Lower lobe of right lung (tissue), 2 donors: ENCODE measurements at regions not wholly inside any gene's neighbourhood (a gene's known extent, or its start where the extent isn't known, plus 50 kb on each side); places are given as distances from the start of the nearest gene placed in this dataset.

Source experiments
- ATAC-seq, 2 donors: fragments of 200-7000 bp; cut with Tn5 transposase; one replicate each; pipeline ENCODE4 v1.9.1; 2020 to 2022; ENCODE audit warnings: mild to moderate bottlenecking in 2 of 2, moderate library complexity in 2 of 2
- DNase-seq: peaks from one replicate; pipeline ENCODE4 v3.0.0-alpha.2; 2020
- H3K27ac ChIP-seq: fragments of 200-600 bp; one replicate; pipeline ENCODE4 v1.8.0; 2022
- H3K27me3 ChIP-seq: fragments of 200-600 bp; one replicate; pipeline ENCODE4 v1.8.0; 2022; ENCODE audit warnings: low read depth
- H3K36me3 ChIP-seq: fragments of 200-600 bp; one replicate; pipeline ENCODE4 v1.8.0; 2022; ENCODE audit warnings: mild to moderate bottlenecking
- H3K4me1 ChIP-seq: fragments of 200-600 bp; one replicate; pipeline ENCODE4 v1.8.0; 2022
- H3K4me3 ChIP-seq: fragments of 200-600 bp; one replicate; pipeline ENCODE4 v1.8.0; 2022; ENCODE audit warnings: mild to moderate bottlenecking
- H3K9me3 ChIP-seq: fragments of 200-600 bp; one replicate; pipeline ENCODE4 v1.8.0; 2022
- CTCF ChIP-seq: fragments of 200-600 bp; IDR thresholded peaks from one replicate; pipeline ENCODE4 v1.8.0; 2022; ENCODE audit warnings: antibody characterized with exemption, mild to moderate bottlenecking
- intact Hi-C: fragments of 100-400 bp; cut with DNase I; formaldehyde crosslinking; loops from one replicate; pipeline ENCODE4 v1.11.0; 2022
- donor health status: DM: no; HTN: yes; CAD: no; lungs with severe emphysema.

- no peaks in the 10 kb centered on the region for H3K4me1 ChIP-seq
- ATAC-seq, result no peak
- no peaks in the 10 kb centered on the region for H3K27me3 ChIP-seq
- no peak for TF ChIP-seq CTCF
- H3K36me3 ChIP-seq, result no peaks in the 10 kb centered on the region
- H3K27ac ChIP-seq, result no peak overlapping the region
- no peak for DNase-seq
- H3K9me3 ChIP-seq, result no peaks in the 10 kb centered on the region
- intact Hi-C loops, result no loop called here
- H3K4me3 ChIP-seq, result no peak overlapping the region
Measured at GRCh38 chr5:174409971-174410370, 314.4 kb upstream of the MSX2 start.

GRCh38 chr5:174410716-174411478 lies 313.5 kb upstream of the MSX2 start:
- Histone ChIP-seq H3K9me3 (no peaks in the 10 kb centered on the region), H3K4me3 (no peak overlapping the region), H3K27me3 (no peaks in the 10 kb centered on the region), H3K27ac (no peak overlapping the region), H3K36me3 (no peaks in the 10 kb centered on the region), H3K4me1 (no peaks in the 10 kb centered on the region)
- intact Hi-C loops, result no loop called here
- no peak for DNase-seq
- no peak for ATAC-seq
- no peak for TF ChIP-seq CTCF

- H3K9me3 ChIP-seq, result no peaks in the 10 kb centered on the region
- no peaks in the 10 kb centered on the region for H3K36me3 ChIP-seq
- no peak overlapping the region for H3K4me3 ChIP-seq
- no peaks in the 10 kb centered on the region for H3K27me3 ChIP-seq
- intact Hi-C loops, result no loop called here
- no peak for DNase-seq
- H3K27ac ChIP-seq, result no peak overlapping the region
- H3K4me1 ChIP-seq, result no peaks in the 10 kb centered on the region
- no peak for TF ChIP-seq CTCF
- no peak for ATAC-seq
Measured at GRCh38 chr5:174411479-174411819, 312.9 kb upstream of the MSX2 start.

GRCh38 chr5:174412374-174412773 lies 312.0 kb upstream of the MSX2 start:
- Histone ChIP-seq H3K4me1 (no peaks in the 10 kb centered on the region), H3K4me3 (no peak overlapping the region), H3K27ac (no peak overlapping the region), H3K27me3 (peaks cover 6% of the 10 kb centered on the region), H3K9me3 (no peaks in the 10 kb centered on the region), H3K36me3 (no peaks in the 10 kb centered on the region)
- ATAC-seq, result no peak
- no peak for TF ChIP-seq CTCF
- intact Hi-C loops, result no loop called here
- DNase-seq, result no peak

GRCh38 chr5:174412941-174413340 lies 311.4 kb upstream of the MSX2 start:
- no peak for DNase-seq
- no peak for TF ChIP-seq CTCF

More at GRCh38 chr5:174412941-174413340, 311.4 kb upstream of the MSX2 start:
- no peak overlapping the region for H3K27ac ChIP-seq
- H3K36me3 ChIP-seq, result no peaks in the 10 kb centered on the region
- H3K4me3 ChIP-seq, result no peak overlapping the region
- peaks cover 12% of the 10 kb centered on the region for H3K27me3 ChIP-seq
- no peaks in the 10 kb centered on the region for H3K4me1 ChIP-seq
- ATAC-seq, result no peak
- H3K9me3 ChIP-seq, result no peaks in the 10 kb centered on the region
- intact Hi-C loops, result no loop called here
